HepG2 (cell line): ENCODE measurements at regions not wholly inside any gene's neighbourhood (a gene's known extent, or its start where the extent isn't known, plus 50 kb on each side); places are given as distances from the start of the nearest gene placed in this dataset.

Source experiments
- ATAC-seq: fragments of 200-7000 bp; cut with Tn5 transposase; 3 replicates; pipeline ENCODE4 v1.9.1; 2020; ENCODE audit warnings: mild to moderate bottlenecking, moderate library complexity
- BruUV-seq: library from RNA; stranded (reverse); fragments of 400-500 nt; replicated peaks from 2 replicates; lab custom pipeline; 2021; lab: Mats Ljungman, UMichigan
- CTCF ChIA-PET: fragments of 300-600 bp; formaldehyde crosslinking; extraction: SDS; loops from one replicate; lab custom pipeline; 2021; ENCODE audit warnings: low total read pairs, inconsistent platforms, low intra/inter-chr PET ratio; lab: Yijun Ruan, JAX
- POLR2A ChIA-PET: fragments of 350-600 bp; sonication (Branson Sonifier 250); formaldehyde crosslinking; loops from one replicate; lab custom pipeline; 2020; ENCODE audit warnings: antibody characterized with exemption, inconsistent platforms; lab: Yijun Ruan, JAX
- DNase-seq: peaks from one replicate; pipeline ENCODE4 v3.0.0-alpha.2; 2015; ENCODE audit warnings: low spot score
- FAIRE-seq: peaks from 3 replicates; lab custom pipeline; 2011; peaks lifted over from hg19 to GRCh38; lab: Jason Lieb, UNC
- H2AFZ ChIP-seq: one replicate; pipeline ENCODE4 v1.6.1; 2011; ENCODE audit warnings: low read length, inconsistent platforms
- H3K27ac ChIP-seq: fragments of 300-600 bp; 3 replicates; pipeline ENCODE4 v1.8.0; 2011; ENCODE audit warnings: mixed run types, mild to moderate bottlenecking, mixed read lengths, low read length, inconsistent platforms; ENCODE audit not compliant: insufficient read depth; ENCODE audit errors: extremely low read length
- H3K27me3 ChIP-seq, 2 experiments: fragments of 200-600 bp in 1 of 2; 2 replicates in 1 of 2; 3 replicates in 1 of 2; pipeline versions ENCODE4 v1.6.0 to v1.8.0; 2011; ENCODE audit warnings: low read length in 2 of 2, mild to moderate bottlenecking in 2 of 2, moderate library complexity in 2 of 2, inconsistent platforms in 1 of 2; ENCODE audit not compliant: insufficient read depth in 2 of 2, control insufficient read depth in 1 of 2
- H3K36me3 ChIP-seq, 2 experiments: fragments of 200-600 bp in 1 of 2; replicated peaks in 1 of 2; 2 replicates in 1 of 2; 3 replicates in 1 of 2; pipeline versions ENCODE4 v1.5.1 to v1.8.0; 2011; ENCODE audit warnings: low read length in 2 of 2, inconsistent platforms in 1 of 2; ENCODE audit not compliant: insufficient read depth in 2 of 2, control insufficient read depth in 1 of 2
- H3K4me1 ChIP-seq: 2 replicates; pipeline ENCODE4 v1.5.1; 2012; ENCODE audit warnings: low read length, inconsistent platforms; ENCODE audit not compliant: insufficient read depth
- H3K4me2 ChIP-seq: 2 replicates; pipeline ENCODE4 v1.6.0; 2011; ENCODE audit warnings: low read depth, low read length, inconsistent platforms
- H3K4me3 ChIP-seq, 3 experiments: fragments of 200-600 bp in 1 of 3; sonication (generic), shearing (Covaris generic) in 1 of 3; replicated peaks in 1 of 3; 2 replicates each; pipeline ENCODE4 v1.5.1; 2011 to 2016; ENCODE audit warnings: low read length in 3 of 3, inconsistent platforms in 2 of 3, low read depth in 2 of 3, mild to moderate bottlenecking in 2 of 3, control low read depth in 1 of 3, mixed read lengths in 1 of 3; ENCODE audit not compliant: insufficient read depth in 1 of 3
- H3K79me2 ChIP-seq: one replicate; pipeline ENCODE4 v1.6.1; 2011; ENCODE audit warnings: low read length, inconsistent platforms; ENCODE audit not compliant: insufficient read depth
- H3K9ac ChIP-seq: 2 replicates; pipeline ENCODE4 v1.6.0; 2011; ENCODE audit warnings: mild to moderate bottlenecking, low read depth, low read length, inconsistent platforms; ENCODE audit not compliant: insufficient read depth
- H3K9me3 ChIP-seq: 2 replicates; pipeline ENCODE4 v1.5.1; 2012; ENCODE audit warnings: mild to moderate bottlenecking, low read length
- H4K20me1 ChIP-seq: 2 replicates; pipeline ENCODE4 v1.6.0; 2011; ENCODE audit warnings: inconsistent platforms, mild to moderate bottlenecking, low read length, moderate library complexity; ENCODE audit not compliant: insufficient read depth
- ATRX ChIP-seq: sonication (generic); formaldehyde crosslinking; IDR thresholded peaks from 2 replicates; pipeline ENCODE4 v1.4.0; 2020; ENCODE audit warnings: missing genetic modification reagents, borderline replicate concordance
- DR1 ChIP-seq: sonication (generic); formaldehyde crosslinking; IDR thresholded peaks from 2 replicates; pipeline ENCODE4 v1.8.0; 2021; ENCODE audit warnings: mild to moderate bottlenecking, missing genetic modification reagents, inconsistent platforms
- FOXK1 ChIP-seq: sonication (generic); formaldehyde crosslinking; IDR thresholded peaks from 2 replicates; pipeline ENCODE4 v1.4.0; 2020; ENCODE audit warnings: low read depth, missing genetic modification reagents, borderline replicate concordance
- MED13 ChIP-seq: sonication (generic); formaldehyde crosslinking; IDR thresholded peaks from 2 replicates; pipeline ENCODE4 v1.5.0; 2020; ENCODE audit warnings: missing genetic modification reagents
- MEIS1 ChIP-seq: sonication (generic); formaldehyde crosslinking; IDR thresholded peaks from 2 replicates; pipeline ENCODE4 v1.9.0; 2021; ENCODE audit warnings: mild to moderate bottlenecking, missing genetic modification reagents, moderate library complexity, borderline replicate concordance
- NR2F6 ChIP-seq, 2 experiments: IDR thresholded peaks; 2 replicates each; pipeline ENCODE4 v1.6.1; 2016; ENCODE audit warnings: antibody characterized with exemption in 1 of 2, mild to moderate bottlenecking in 1 of 2
- RORA ChIP-seq: sonication (generic); formaldehyde crosslinking; IDR thresholded peaks from 2 replicates; pipeline ENCODE4 v1.5.0; 2020; ENCODE audit warnings: mild to moderate bottlenecking, missing genetic modification reagents, moderate library complexity
- ZFP1 ChIP-seq: IDR thresholded peaks from 2 replicates; pipeline ENCODE4 v1.6.1; 2016
- ZNF205 ChIP-seq: IDR thresholded peaks from 2 replicates; pipeline ENCODE4 v1.6.1; 2018; ENCODE audit warnings: missing biosample characterization, missing genetic modification reagents
- ZNF367 ChIP-seq: sonication (generic); formaldehyde crosslinking; IDR thresholded peaks from 2 replicates; pipeline ENCODE4 v1.4.0; 2020; ENCODE audit warnings: missing genetic modification reagents, borderline replicate concordance
- ZNF564 ChIP-seq: sonication (generic); formaldehyde crosslinking; IDR thresholded peaks from 2 replicates; pipeline ENCODE4 v1.8.1; 2023; ENCODE audit warnings: mild to moderate bottlenecking, missing genetic modification reagents
- ZNF781 ChIP-seq: sonication (generic); formaldehyde crosslinking; IDR thresholded peaks from 2 replicates; pipeline ENCODE4 v1.5.1; 2020; ENCODE audit warnings: borderline replicate concordance, mild to moderate bottlenecking, missing genetic modification reagents; ENCODE audit errors: not compliant biosample characterization
- WGBS: methylation state at CpG from one replicate; pipeline ENCODE4 v1.1.6; 2017; ENCODE audit warnings: low lambda C conversion rate; 5-methylcytosine and 5-hydroxymethylcytosine counted together
- in situ Hi-C: cut with HindIII; loops from 2 replicates; pipeline ENCODE4 v1.10.0; 2017; ENCODE audit warnings: low pct_unique_long_range_greater_than_20kb; ENCODE audit not compliant: extremely low pct_ligation_motif_present
- intact Hi-C: fragments of 100-400 bp; cut with micrococcal nuclease; formaldehyde crosslinking; loops from one replicate; pipeline ENCODE4 v1.10.0; 2022; ENCODE audit not compliant: unreplicated experiment
- TF ChIP-seq, protein P1 (sequence below): IDR thresholded peaks from 2 replicates; pipeline ENCODE4 v1.6.1; 2016; ENCODE audit warnings: low read depth, borderline replicate concordance
- TF ChIP-seq, protein P2 (sequence below): sonication (generic); formaldehyde crosslinking; IDR thresholded peaks from 2 replicates; pipeline ENCODE4 v1.4.0; 2020; ENCODE audit warnings: missing genetic modification reagents
- TF ChIP-seq, protein P3 (sequence below): sonication (generic); formaldehyde crosslinking; IDR thresholded peaks from 2 replicates; pipeline ENCODE4 v1.4.0; 2020; ENCODE audit warnings: missing genetic modification reagents
- TF ChIP-seq, protein P4 (sequence below): IDR thresholded peaks from 2 replicates; pipeline ENCODE4 v1.6.1; 2012; ENCODE audit warnings: low read length, improper control_type of control experiment
- TF ChIP-seq, protein P5 (sequence below): sonication (generic); formaldehyde crosslinking; IDR thresholded peaks from 2 replicates; pipeline ENCODE4 v1.4.0; 2020; ENCODE audit warnings: missing genetic modification reagents, low read depth, mild to moderate bottlenecking, borderline replicate concordance

DNA sequence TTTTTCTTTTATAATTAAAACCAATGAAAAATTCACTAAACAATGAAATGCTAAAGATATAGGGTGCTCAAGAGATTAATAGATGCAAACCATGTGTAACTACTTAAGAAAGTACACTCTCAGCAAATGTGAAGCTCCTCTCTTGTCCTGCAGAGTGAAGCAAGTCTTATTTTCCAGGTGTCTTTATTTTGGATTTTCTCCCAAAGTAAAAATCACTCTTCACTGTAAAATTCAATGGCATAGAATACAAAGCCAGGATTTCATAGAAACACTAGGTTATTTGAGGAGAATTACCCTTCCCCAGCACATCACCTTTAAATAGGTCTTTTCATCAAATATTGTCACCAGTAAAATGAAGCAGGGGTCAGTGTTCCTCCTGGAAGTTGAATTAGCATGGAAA, 57.0 kb upstream of the GIMD1 start (continued):
- TF ChIP-seq, protein P1, sequence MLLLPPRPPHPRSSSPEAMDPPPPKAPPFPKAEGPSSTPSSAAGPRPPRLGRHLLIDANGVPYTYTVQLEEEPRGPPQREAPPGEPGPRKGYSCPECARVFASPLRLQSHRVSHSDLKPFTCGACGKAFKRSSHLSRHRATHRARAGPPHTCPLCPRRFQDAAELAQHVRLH (CRISPR knock-in tag), result no peak
- TF ChIP-seq, protein P2, sequence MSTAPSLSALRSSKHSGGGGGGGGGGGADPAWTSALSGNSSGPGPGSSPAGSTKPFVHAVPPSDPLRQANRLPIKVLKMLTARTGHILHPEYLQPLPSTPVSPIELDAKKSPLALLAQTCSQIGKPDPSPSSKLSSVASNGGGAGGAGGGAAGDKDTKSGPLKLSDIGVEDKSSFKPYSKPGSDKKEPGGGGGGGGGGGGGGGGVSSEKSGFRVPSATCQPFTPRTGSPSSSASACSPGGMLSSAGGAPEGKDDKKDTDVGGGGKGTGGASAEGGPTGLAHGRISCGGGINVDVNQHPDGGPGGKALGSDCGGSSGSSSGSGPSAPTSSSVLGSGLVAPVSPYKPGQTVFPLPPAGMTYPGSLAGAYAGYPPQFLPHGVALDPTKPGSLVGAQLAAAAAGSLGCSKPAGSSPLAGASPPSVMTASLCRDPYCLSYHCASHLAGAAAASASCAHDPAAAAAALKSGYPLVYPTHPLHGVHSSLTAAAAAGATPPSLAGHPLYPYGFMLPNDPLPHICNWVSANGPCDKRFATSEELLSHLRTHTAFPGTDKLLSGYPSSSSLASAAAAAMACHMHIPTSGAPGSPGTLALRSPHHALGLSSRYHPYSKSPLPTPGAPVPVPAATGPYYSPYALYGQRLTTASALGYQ (CRISPR knock-in tag), result no peak
- TF ChIP-seq FOXK1 (CRISPR knock-in tag) (no peak), ZNF564 (CRISPR knock-in tag) (no peak), ZFP1 (CRISPR knock-in tag) (no peak), ZNF781 (CRISPR knock-in tag) (no peak)
- TF ChIP-seq, protein P3, sequence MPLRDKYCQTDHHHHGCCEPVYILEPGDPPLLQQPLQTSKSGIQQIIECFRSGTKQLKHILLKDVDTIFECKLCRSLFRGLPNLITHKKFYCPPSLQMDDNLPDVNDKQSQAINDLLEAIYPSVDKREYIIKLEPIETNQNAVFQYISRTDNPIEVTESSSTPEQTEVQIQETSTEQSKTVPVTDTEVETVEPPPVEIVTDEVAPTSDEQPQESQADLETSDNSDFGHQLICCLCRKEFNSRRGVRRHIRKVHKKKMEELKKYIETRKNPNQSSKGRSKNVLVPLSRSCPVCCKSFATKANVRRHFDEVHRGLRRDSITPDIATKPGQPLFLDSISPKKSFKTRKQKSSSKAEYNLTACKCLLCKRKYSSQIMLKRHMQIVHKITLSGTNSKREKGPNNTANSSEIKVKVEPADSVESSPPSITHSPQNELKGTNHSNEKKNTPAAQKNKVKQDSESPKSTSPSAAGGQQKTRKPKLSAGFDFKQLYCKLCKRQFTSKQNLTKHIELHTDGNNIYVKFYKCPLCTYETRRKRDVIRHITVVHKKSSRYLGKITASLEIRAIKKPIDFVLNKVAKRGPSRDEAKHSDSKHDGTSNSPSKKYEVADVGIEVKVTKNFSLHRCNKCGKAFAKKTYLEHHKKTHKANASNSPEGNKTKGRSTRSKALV, result no peak

DNA sequence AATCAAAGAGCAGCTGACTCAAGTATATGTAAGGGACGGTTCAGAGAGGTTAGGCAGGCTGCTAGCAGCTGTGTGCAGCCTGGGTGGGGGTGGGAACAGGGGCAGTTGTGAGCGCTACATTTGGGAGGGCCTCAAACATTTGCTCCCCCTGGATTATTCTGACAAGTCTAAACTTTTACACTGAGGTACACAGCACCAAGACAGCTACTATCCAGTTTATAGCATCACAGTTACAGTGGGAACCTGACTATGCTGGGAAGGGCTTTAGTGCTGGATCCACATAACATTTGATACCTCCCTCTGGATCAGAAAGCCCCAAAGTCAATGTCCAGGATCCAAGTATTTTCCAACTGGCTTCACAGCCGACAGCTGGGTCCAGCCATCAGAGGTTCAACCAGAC, 55.8 kb upstream of the GIMD1 start:
- no TSS peak for BruUV-seq
- intact Hi-C loops (no loop called here), in situ Hi-C loops (no loop called here)
- FAIRE-seq, result no peak
- Histone ChIP-seq H3K9ac (no peak overlapping the region), H3K27ac (no peak overlapping the region), H3K9me3 (no peaks in the 10 kb centered on the region), H3K4me2 (no peak overlapping the region), H3K27me3 (no peaks in the 10 kb centered on the region), H3K4me1 (peaks cover 15% of the 10 kb centered on the region; the same call in 1 of the 2 replicates), H3K79me2 (no peaks in the 10 kb centered on the region), H3K4me3 (no peak overlapping the region), H3K36me3 (no peaks in the 10 kb centered on the region), H2AFZ (no peak overlapping the region), H4K20me1 (no peaks in the 10 kb centered on the region)
- 44% methylated on average over 2 of the region's 3 CpGs for WGBS
- ATAC-seq, result no peak
- ChIA-PET CTCF (no interaction called here), POLR2A (no interaction called here)
- DNase-seq, result no peak
- TF ChIP-seq, protein P4, sequence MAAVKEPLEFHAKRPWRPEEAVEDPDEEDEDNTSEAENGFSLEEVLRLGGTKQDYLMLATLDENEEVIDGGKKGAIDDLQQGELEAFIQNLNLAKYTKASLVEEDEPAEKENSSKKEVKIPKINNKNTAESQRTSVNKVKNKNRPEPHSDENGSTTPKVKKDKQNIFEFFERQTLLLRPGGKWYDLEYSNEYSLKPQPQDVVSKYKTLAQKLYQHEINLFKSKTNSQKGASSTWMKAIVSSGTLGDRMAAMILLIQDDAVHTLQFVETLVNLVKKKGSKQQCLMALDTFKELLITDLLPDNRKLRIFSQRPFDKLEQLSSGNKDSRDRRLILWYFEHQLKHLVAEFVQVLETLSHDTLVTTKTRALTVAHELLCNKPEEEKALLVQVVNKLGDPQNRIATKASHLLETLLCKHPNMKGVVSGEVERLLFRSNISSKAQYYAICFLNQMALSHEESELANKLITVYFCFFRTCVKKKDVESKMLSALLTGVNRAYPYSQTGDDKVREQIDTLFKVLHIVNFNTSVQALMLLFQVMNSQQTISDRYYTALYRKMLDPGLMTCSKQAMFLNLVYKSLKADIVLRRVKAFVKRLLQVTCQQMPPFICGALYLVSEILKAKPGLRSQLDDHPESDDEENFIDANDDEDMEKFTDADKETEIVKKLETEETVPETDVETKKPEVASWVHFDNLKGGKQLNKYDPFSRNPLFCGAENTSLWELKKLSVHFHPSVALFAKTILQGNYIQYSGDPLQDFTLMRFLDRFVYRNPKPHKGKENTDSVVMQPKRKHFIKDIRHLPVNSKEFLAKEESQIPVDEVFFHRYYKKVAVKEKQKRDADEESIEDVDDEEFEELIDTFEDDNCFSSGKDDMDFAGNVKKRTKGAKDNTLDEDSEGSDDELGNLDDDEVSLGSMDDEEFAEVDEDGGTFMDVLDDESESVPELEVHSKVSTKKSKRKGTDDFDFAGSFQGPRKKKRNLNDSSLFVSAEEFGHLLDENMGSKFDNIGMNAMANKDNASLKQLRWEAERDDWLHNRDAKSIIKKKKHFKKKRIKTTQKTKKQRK, result no peak
- TF ChIP-seq ZNF367 (CRISPR knock-in tag), result no peak
- no peak for TF ChIP-seq RORA (CRISPR knock-in tag)
- TF ChIP-seq NR2F6 (IDR thresholded peaks at IDR 0.05), result no peak
- TF ChIP-seq NR2F6 (CRISPR knock-in tag; IDR thresholded peaks at IDR 0.05), result no peak
- TF ChIP-seq, protein P5, sequence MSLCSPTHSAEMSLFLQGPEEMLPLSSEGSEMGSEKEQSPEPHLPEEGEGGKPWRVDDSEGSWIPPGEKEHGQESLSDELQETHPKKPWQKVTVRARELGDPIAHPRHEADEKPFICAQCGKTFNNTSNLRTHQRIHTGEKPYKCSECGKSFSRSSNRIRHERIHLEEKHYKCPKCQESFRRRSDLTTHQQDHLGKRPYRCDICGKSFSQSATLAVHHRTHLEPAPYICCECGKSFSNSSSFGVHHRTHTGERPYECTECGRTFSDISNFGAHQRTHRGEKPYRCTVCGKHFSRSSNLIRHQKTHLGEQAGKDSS (CRISPR knock-in tag), result no peak
- no peak for TF ChIP-seq MEIS1 (CRISPR knock-in tag)
- TF ChIP-seq MED13 (CRISPR knock-in tag), result no peak
- TF ChIP-seq DR1 (CRISPR knock-in tag), result no peak
- no peak for TF ChIP-seq ZNF205
- TF ChIP-seq ATRX (CRISPR knock-in tag), result no peak
